ENCODE measurements at regions not wholly inside any gene's neighbourhood (a gene's known extent, or its start where the extent isn't known, plus 50 kb on each side); places are given as distances from the start of the nearest gene placed in this dataset.
"Not testable (repeated sequence)": the region's sequence is repeated elsewhere in the genome, so short reads cannot be mapped to it uniquely, and the experiment has no call there.

GRCh38 chr4:49560883-49561282, 574.8 kb downstream of the CWH43 start:
- intact Hi-C loops (cut with DNase I); ATAC-seq; DNase-seq (ENCODE audit: low spot score): not testable (repeated sequence)

- DNase-seq (ENCODE audit: low spot score); intact Hi-C loops (cut with DNase I); ATAC-seq: not testable (repeated sequence)
Observed at GRCh38 chr4:49570248-49570647, 584.2 kb downstream of the CWH43 start.

GRCh38 chr4:49573666-49574215, 587.7 kb downstream of the CWH43 start:
- ATAC-seq; intact Hi-C loops (cut with DNase I); DNase-seq (ENCODE audit: low spot score): not testable (repeated sequence)

GRCh38 chr4:49575250-49575649, 589.2 kb downstream of the CWH43 start:
- ATAC-seq; DNase-seq (ENCODE audit: low spot score); intact Hi-C loops (cut with DNase I): not testable (repeated sequence)

- DNase-seq (ENCODE audit: low spot score); ATAC-seq; intact Hi-C loops (cut with DNase I): not testable (repeated sequence)
Observed at GRCh38 chr4:49578371-49578770, 592.3 kb downstream of the CWH43 start.

- DNase-seq (ENCODE audit: low spot score); ATAC-seq; intact Hi-C loops (cut with DNase I): not testable (repeated sequence)
Observed at GRCh38 chr4:49578899-49579298, 592.8 kb downstream of the CWH43 start.

GRCh38 chr4:49580166-49580565, 594.1 kb downstream of the CWH43 start:
- ATAC-seq; intact Hi-C loops (cut with DNase I); DNase-seq (ENCODE audit: low spot score): not testable (repeated sequence)

- ATAC-seq; DNase-seq (ENCODE audit: low spot score); intact Hi-C loops (cut with DNase I): not testable (repeated sequence)
Observed at GRCh38 chr4:49588401-49588800, 602.3 kb downstream of the CWH43 start.

- ATAC-seq; DNase-seq (ENCODE audit: low spot score); intact Hi-C loops (cut with DNase I): not testable (repeated sequence)
Observed at GRCh38 chr4:49618436-49618835, 632.4 kb downstream of the CWH43 start.

GRCh38 chr4:49626478-49626877, 640.4 kb downstream of the CWH43 start:
- ATAC-seq; intact Hi-C loops (cut with DNase I); DNase-seq (ENCODE audit: low spot score): not testable (repeated sequence)
